Liver (tissue), 3 donors: ENCODE measurements at regions not wholly inside any gene's neighbourhood (a gene's known extent, or its start where the extent isn't known, plus 50 kb on each side); places are given as distances from the start of the nearest gene placed in this dataset.
A peak's percentile ranks its signal among the peaks of the same experiment; 100 is the strongest.

Experiments used
- CTCF ChIP-seq: fragments of 150-350 bp; IDR thresholded peaks from 2 replicates; pipeline ENCODE4 v1.5.1; 2017; ENCODE audit warnings: improper control_type of control experiment, low read depth, low read length; ENCODE audit not compliant: missing input control
- NR2F2 ChIP-seq: IDR thresholded peaks from 2 replicates; pipeline ENCODE4 v1.6.1; 2016; ENCODE audit warnings: antibody characterized with exemption
- RAD21 ChIP-seq, 2 donors: IDR thresholded peaks; 2 replicates each; pipeline ENCODE4 v1.6.1; 2016; ENCODE audit warnings: antibody characterized with exemption in 2 of 2, mild to moderate bottlenecking in 2 of 2
- REST ChIP-seq: IDR thresholded peaks from 2 replicates; pipeline ENCODE4 v1.6.1; 2016; ENCODE audit warnings: antibody characterized with exemption, mild to moderate bottlenecking
- TAF1 ChIP-seq: conservative IDR thresholded peaks from 2 replicates; pipeline ENCODE4 v1.6.1; 2016; ENCODE audit warnings: antibody characterized with exemption, mild to moderate bottlenecking
- YY1 ChIP-seq: IDR thresholded peaks from 2 replicates; pipeline ENCODE4 v1.6.1; 2016; ENCODE audit warnings: antibody characterized with exemption, mild to moderate bottlenecking
- ZBTB33 ChIP-seq: IDR thresholded peaks from 2 replicates; pipeline ENCODE4 v1.6.1; 2016; ENCODE audit warnings: antibody characterized with exemption
- donor health status: healthy.
- donor health status: healthy.

- TF ChIP-seq YY1 (peak; percentile 79), REST (no peak), TAF1 (no peak), NR2F2 (no peak), CTCF (no peak), ZBTB33 (no peak), RAD21 (IDR thresholded peaks at IDR 0.05) (no peak)
Observed at GRCh38 chr11:134762248-134763029, 350.4 kb upstream of the B3GAT1 start.
